ENCODE measurements at regions not wholly inside any gene's neighbourhood (a gene's known extent, or its start where the extent isn't known, plus 50 kb on each side); places are given as distances from the start of the nearest gene placed in this dataset.

GRCh38 chr5:142455856-142456255 is 131.0 kb upstream of the SPRY4 start:
- H3K27me3 ChIP-seq (replicated peaks; ENCODE audit: insufficient read depth): no peaks in the 10 kb centered on the region
- no peak overlapping the region for H3K27ac ChIP-seq
- H3K36me3 ChIP-seq: no peaks in the 10 kb centered on the region
- H3K4me1 ChIP-seq (ENCODE audit: control insufficient read depth in 1 of 2, low read depth in 2 of 2): no peaks in the 10 kb centered on the region
- no peak overlapping the region for H3K4me3 ChIP-seq
- H3K9me3 ChIP-seq: no peaks in the 10 kb centered on the region
- no peak for DNase-seq (ENCODE audit: low spot score)
- no peak for ATAC-seq (ENCODE audit: insufficient number of reproducible peaks, low FRiP score, low read depth)
- no peak for TF ChIP-seq CTCF (IDR thresholded peaks at IDR 0.05)

- Histone ChIP-seq H3K27me3 (replicated peaks; ENCODE audit: insufficient read depth) (no peaks in the 10 kb centered on the region), H3K9me3 (no peaks in the 10 kb centered on the region), H3K36me3 (no peaks in the 10 kb centered on the region), H3K4me3 (no peak overlapping the region), H3K27ac (no peak overlapping the region), H3K4me1 (ENCODE audit: control insufficient read depth in 1 of 2, low read depth in 2 of 2) (no peaks in the 10 kb centered on the region)
- ATAC-seq (ENCODE audit: insufficient number of reproducible peaks, low FRiP score, low read depth): no peak
- TF ChIP-seq CTCF (IDR thresholded peaks at IDR 0.05): no peak
- no peak for DNase-seq (ENCODE audit: low spot score)
These were observed 129.1 kb upstream of the SPRY4 start for GRCh38 chr5:142453932-142454331.

GRCh38 chr5:142450419-142450818 is 125.6 kb upstream of the SPRY4 start:
- Histone ChIP-seq H3K9me3 (no peaks in the 10 kb centered on the region), H3K36me3 (no peaks in the 10 kb centered on the region), H3K27me3 (replicated peaks; ENCODE audit: insufficient read depth) (no peaks in the 10 kb centered on the region), H3K4me1 (ENCODE audit: control insufficient read depth in 1 of 2, low read depth in 2 of 2) (no peaks in the 10 kb centered on the region), H3K4me3 (no peak overlapping the region), H3K27ac (no peak overlapping the region)
- no peak for TF ChIP-seq CTCF (IDR thresholded peaks at IDR 0.05)
- ATAC-seq (ENCODE audit: insufficient number of reproducible peaks, low FRiP score, low read depth) (no peak), DNase-seq (ENCODE audit: low spot score) (no peak)

GRCh38 chr5:142447887-142448286 is 123.1 kb upstream of the SPRY4 start:
- H3K27ac ChIP-seq: no peak overlapping the region
- no peaks in the 10 kb centered on the region for H3K36me3 ChIP-seq
- H3K4me3 ChIP-seq: no peak overlapping the region
- H3K27me3 ChIP-seq (replicated peaks; ENCODE audit: insufficient read depth): no peaks in the 10 kb centered on the region
- TF ChIP-seq CTCF (IDR thresholded peaks at IDR 0.05): no peak
- H3K9me3 ChIP-seq: no peaks in the 10 kb centered on the region
- no peaks in the 10 kb centered on the region for H3K4me1 ChIP-seq (ENCODE audit: control insufficient read depth in 1 of 2, low read depth in 2 of 2)
- no peak for ATAC-seq (ENCODE audit: insufficient number of reproducible peaks, low FRiP score, low read depth)
- DNase-seq (ENCODE audit: low spot score): no peak

GRCh38 chr5:142446960-142447279 is 122.1 kb upstream of the SPRY4 start:
- H3K27me3 ChIP-seq (replicated peaks; ENCODE audit: insufficient read depth): no peaks in the 10 kb centered on the region
- H3K4me1 ChIP-seq (ENCODE audit: control insufficient read depth in 1 of 2, low read depth in 2 of 2): no peaks in the 10 kb centered on the region
- ATAC-seq (ENCODE audit: insufficient number of reproducible peaks, low FRiP score, low read depth) (no peak), DNase-seq (ENCODE audit: low spot score) (no peak)
- H3K9me3 ChIP-seq: no peaks in the 10 kb centered on the region
- no peaks in the 10 kb centered on the region for H3K36me3 ChIP-seq
- no peak overlapping the region for H3K4me3 ChIP-seq
- H3K27ac ChIP-seq: no peak overlapping the region
- TF ChIP-seq CTCF (IDR thresholded peaks at IDR 0.05): no peak
